Gastrocnemius medialis (tissue), 4 donors: ENCODE measurements at regions not wholly inside any gene's neighbourhood (a gene's known extent, or its start where the extent isn't known, plus 50 kb on each side); places are given as distances from the start of the nearest gene placed in this dataset.

Experiments
- CTCF ChIP-seq, 5 experiments: fragments of 450-650 bp in 3 of 5; fragments of 200-600 bp in 2 of 5; sonication (generic) in 2 of 5; IDR thresholded peaks in 4 of 5; conservative IDR thresholded peaks in 1 of 5; 1 replicate in 4 of 5; 2 replicates in 1 of 5; pipeline ENCODE4 v1.5.1; 2016 to 2019; ENCODE audit warnings: antibody characterized with exemption in 5 of 5, mild to moderate bottlenecking in 3 of 5, moderate library complexity in 3 of 5
- POLR2A ChIP-seq, 2 donors: fragments of 450-650 bp; IDR thresholded peaks; one replicate each; pipeline ENCODE4 v1.6.1; 2017; ENCODE audit warnings: antibody characterized with exemption in 2 of 2, mild to moderate bottlenecking in 2 of 2, moderate library complexity in 2 of 2

DNA sequence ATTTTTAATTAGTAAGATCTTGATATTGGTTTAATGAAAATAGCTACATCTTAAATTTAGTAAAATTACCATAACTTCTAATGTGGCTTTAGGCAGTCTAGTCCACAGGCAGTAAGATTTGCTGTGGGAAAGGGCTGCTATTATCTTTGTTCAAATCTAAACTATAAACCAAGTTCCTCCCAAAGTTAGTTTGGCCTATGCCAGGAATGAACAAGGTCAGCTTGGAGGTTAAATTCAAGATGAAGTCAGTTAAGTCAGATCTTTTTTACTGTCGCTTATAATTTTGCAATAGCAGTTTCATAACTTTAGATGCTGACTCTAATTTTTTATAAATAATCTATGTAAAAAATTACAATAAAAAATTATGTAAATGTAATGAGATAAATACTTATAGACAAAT, 1016.9 kb upstream of the ALCAM start:
- TF ChIP-seq CTCF (IDR thresholded peaks at IDR 0.05 in 4 of 5, conservative IDR thresholded peaks at IDR 0.05 in 1 of 5) = no peak
- TF ChIP-seq POLR2A (IDR thresholded peaks at IDR 0.05) = no peak
